ENCODE measurements at regions not wholly inside any gene's neighbourhood (a gene's known extent, or its start where the extent isn't known, plus 50 kb on each side); places are given as distances from the start of the nearest gene placed in this dataset.

DNA sequence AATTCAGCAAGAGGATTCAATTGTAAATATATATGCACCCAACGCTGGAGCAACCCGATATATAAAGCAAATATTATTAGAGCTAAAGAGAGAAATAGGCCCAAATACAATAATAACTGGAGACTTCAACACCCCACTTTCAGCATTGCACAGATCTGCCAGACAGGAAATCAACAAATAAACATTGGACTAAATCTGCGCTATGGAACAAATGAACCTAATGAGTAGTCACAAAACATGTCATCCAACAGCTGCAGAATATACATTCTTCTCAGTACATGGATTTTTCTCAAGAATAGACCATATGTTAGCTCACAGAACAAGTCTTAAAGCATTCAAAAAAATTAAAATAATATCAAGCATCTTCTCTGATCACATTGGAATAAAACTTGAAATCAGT is 86.1 kb upstream of the SLC1A1 start:
- TF ChIP-seq, protein P1, sequence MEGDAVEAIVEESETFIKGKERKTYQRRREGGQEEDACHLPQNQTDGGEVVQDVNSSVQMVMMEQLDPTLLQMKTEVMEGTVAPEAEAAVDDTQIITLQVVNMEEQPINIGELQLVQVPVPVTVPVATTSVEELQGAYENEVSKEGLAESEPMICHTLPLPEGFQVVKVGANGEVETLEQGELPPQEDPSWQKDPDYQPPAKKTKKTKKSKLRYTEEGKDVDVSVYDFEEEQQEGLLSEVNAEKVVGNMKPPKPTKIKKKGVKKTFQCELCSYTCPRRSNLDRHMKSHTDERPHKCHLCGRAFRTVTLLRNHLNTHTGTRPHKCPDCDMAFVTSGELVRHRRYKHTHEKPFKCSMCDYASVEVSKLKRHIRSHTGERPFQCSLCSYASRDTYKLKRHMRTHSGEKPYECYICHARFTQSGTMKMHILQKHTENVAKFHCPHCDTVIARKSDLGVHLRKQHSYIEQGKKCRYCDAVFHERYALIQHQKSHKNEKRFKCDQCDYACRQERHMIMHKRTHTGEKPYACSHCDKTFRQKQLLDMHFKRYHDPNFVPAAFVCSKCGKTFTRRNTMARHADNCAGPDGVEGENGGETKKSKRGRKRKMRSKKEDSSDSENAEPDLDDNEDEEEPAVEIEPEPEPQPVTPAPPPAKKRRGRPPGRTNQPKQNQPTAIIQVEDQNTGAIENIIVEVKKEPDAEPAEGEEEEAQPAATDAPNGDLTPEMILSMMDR (IDR thresholded peaks at IDR 0.05): no peak
- TF ChIP-seq POLR2A (IDR thresholded peaks at IDR 0.05): no peak
